Testis (tissue), 2 donors: ENCODE measurements at regions not wholly inside any gene's neighbourhood (a gene's known extent, or its start where the extent isn't known, plus 50 kb on each side); places are given as distances from the start of the nearest gene placed in this dataset.

Experiments
- CTCF ChIP-seq, 3 experiments: fragments of 450-650 bp in 2 of 3; fragments of 200-600 bp in 1 of 3; sonication (generic) in 1 of 3; IDR thresholded peaks; one replicate each; pipeline ENCODE4 v1.5.1; 2016 to 2019; ENCODE audit warnings: antibody characterized with exemption in 3 of 3, mild to moderate bottlenecking in 2 of 3, moderate library complexity in 1 of 3
- POLR2A ChIP-seq: fragments of 450-650 bp; IDR thresholded peaks from one replicate; pipeline ENCODE4 v1.6.1; 2017; ENCODE audit warnings: antibody characterized with exemption, mild to moderate bottlenecking, moderate library complexity

DNA sequence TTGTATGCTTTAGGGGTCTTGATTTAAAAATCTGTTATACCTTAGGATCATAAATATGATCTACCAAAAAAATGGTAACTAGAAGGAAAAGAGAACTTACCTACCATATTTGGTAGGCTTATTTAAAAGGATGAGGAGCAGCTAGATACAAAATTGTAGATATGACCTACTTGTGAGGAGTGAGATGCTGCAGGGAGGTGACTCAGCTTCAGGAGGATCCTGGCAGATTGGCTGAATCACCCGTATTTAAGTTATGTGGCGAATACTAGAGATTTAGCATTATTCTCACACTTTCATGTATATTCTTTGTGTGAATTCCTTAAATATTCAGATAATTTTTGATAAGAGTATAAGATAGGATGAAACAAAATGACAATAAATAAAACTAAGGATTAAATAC is 657.3 kb upstream of the LINC00305 start:
- TF ChIP-seq CTCF (IDR thresholded peaks at IDR 0.05): no peak
- TF ChIP-seq POLR2A: no peak
